ENCODE measurements at regions not wholly inside any gene's neighbourhood (a gene's known extent, or its start where the extent isn't known, plus 50 kb on each side); places are given as distances from the start of the nearest gene placed in this dataset.

DNA sequence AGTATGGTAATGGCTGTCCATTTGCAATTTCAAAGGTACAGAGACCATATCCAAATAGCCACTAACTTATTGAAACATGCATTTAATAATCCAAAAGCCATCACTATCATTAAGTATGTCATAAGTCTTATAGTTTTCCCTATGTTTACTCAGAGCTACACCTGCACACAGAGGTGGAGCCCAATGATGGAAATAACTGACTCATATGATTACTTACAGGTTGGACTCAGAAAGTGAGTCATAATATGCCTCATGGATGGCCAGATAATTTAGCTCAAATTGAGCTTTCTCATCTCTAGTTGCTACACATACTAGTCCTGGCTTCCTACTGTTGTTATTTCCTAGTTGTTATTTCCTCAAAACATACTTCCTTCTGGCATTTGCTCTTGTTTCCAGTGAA is 104.4 kb upstream of the KHDRBS2 start:
- H2AK5ac ChIP-seq (ENCODE audit: low read length, severe bottlenecking) = no peak overlapping the region
- H3K4ac ChIP-seq (ENCODE audit: low read depth in 1 of 2, low read length in 2 of 2) = no peak overlapping the region
- H3K4me2 ChIP-seq (ENCODE audit: low read length, poor library complexity, severe bottlenecking) = no peak overlapping the region
- H2BK15ac ChIP-seq (ENCODE audit: low read depth, poor library complexity, severe bottlenecking) = no peak overlapping the region
- H2BK5ac ChIP-seq (ENCODE audit: low read depth, low read length, poor library complexity, severe bottlenecking) = no peak overlapping the region
- H3K79me1 ChIP-seq (replicated peaks; ENCODE audit: low read length, poor library complexity, severe bottlenecking) = no peaks in the 10 kb centered on the region
- peaks cover 4% of the 10 kb centered on the region for H3K9me3 ChIP-seq (ENCODE audit: control insufficient read depth, low read length)
- H3K27ac ChIP-seq (ENCODE audit: low read length, poor library complexity, severe bottlenecking) = no peak overlapping the region
- no peak for DNase-seq
- H3K4me1 ChIP-seq (ENCODE audit: control insufficient read depth, insufficient read depth, low read depth, low read length) = no peaks in the 10 kb centered on the region
- no peaks in the 10 kb centered on the region for H3K36me3 ChIP-seq (ENCODE audit: control insufficient read depth in 1 of 2, insufficient read depth in 2 of 2, low read depth in 1 of 2, low read length in 2 of 2)
- no peak overlapping the region for H3K23ac ChIP-seq (ENCODE audit: low read length in 2 of 2)
- H3K18ac ChIP-seq (ENCODE audit: low read depth in 1 of 2, low read length in 2 of 2) = no peak overlapping the region
- H4K91ac ChIP-seq (ENCODE audit: low read length) = no peak overlapping the region
- H3K4me3 ChIP-seq (ENCODE audit: insufficient read depth in 1 of 2, low read depth in 1 of 2, low read length in 2 of 2) = no peak overlapping the region
- no peak overlapping the region for H2BK120ac ChIP-seq (ENCODE audit: low read depth, low read length)
- no peak overlapping the region for H2AFZ ChIP-seq (ENCODE audit: low read depth, low read length)
- H4K8ac ChIP-seq (ENCODE audit: low read length) = no peak overlapping the region
- H2BK12ac ChIP-seq (ENCODE audit: low read length in 2 of 2) = no peak overlapping the region
- no peak overlapping the region for H3K14ac ChIP-seq (ENCODE audit: low read length in 2 of 2)
- H3K9ac ChIP-seq (ENCODE audit: low read length) = no peak overlapping the region
- no peaks in the 10 kb centered on the region for H3K27me3 ChIP-seq (ENCODE audit: control insufficient read depth in 1 of 2, insufficient read depth in 1 of 2, low read length in 2 of 2)

DNA sequence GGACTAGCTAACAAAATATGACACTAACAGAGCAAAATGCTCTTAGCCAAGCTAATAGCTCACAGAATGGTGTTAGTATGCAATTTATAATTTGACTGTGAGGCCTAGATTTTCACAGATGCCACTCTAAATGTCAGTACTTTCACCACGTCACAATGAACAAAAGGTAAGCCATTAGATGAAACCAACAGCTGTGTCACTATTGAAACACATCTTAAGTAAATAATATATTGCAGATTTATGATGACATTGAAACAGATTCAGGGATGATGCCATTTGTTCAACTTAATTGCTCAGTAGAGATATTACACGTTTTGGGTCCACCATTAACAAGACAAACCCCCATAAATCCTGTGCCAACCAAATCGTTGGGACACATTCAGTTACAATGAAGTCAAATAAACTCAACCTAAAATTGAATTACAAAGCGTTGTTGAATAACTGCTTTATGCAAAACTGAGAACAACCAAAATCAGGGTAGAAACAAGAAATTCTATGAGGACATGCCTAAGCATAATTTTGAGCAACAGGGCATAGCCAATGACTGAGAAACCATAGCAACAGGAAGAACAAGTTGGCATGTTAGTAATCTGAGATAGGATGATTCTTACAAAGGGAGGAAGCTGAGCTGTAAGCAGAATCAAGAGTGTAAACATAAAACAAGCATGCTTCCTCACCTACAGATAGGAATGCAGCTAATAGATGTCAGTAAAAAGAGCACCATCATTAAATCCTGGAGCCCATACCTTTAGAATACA is 85.6 kb upstream of the KHDRBS2 start:
- no peak overlapping the region for H2AFZ ChIP-seq (ENCODE audit: low read depth, low read length)
- H3K23ac ChIP-seq (ENCODE audit: low read length in 2 of 2) = no peak overlapping the region
- H3K14ac ChIP-seq (ENCODE audit: low read length in 2 of 2) = no peak overlapping the region
- H4K8ac ChIP-seq (ENCODE audit: low read length) = no peak overlapping the region
- 46% methylated on average over 3 of the region's 4 CpGs for WGBS
- H4K91ac ChIP-seq (ENCODE audit: low read length) = no peak overlapping the region
- H3K4ac ChIP-seq (ENCODE audit: low read depth in 1 of 2, low read length in 2 of 2) = no peak overlapping the region
- no peaks in the 10 kb centered on the region for H3K4me1 ChIP-seq (ENCODE audit: control insufficient read depth, insufficient read depth, low read depth, low read length)
- H3K36me3 ChIP-seq (ENCODE audit: control insufficient read depth in 1 of 2, insufficient read depth in 2 of 2, low read depth in 1 of 2, low read length in 2 of 2) = no peaks in the 10 kb centered on the region
- H2BK12ac ChIP-seq (ENCODE audit: low read length in 2 of 2) = no peak overlapping the region
- no peak for DNase-seq
- peaks cover 4% of the 10 kb centered on the region for H3K9me3 ChIP-seq (ENCODE audit: control insufficient read depth, low read length)
- H3K79me1 ChIP-seq (replicated peaks; ENCODE audit: low read length, poor library complexity, severe bottlenecking) = no peaks in the 10 kb centered on the region
- H2BK15ac ChIP-seq (ENCODE audit: low read depth, poor library complexity, severe bottlenecking) = no peak overlapping the region
- H3K9ac ChIP-seq (ENCODE audit: low read length) = no peak overlapping the region
- H3K4me2 ChIP-seq (ENCODE audit: low read length, poor library complexity, severe bottlenecking) = no peak overlapping the region
- H3K27ac ChIP-seq (ENCODE audit: low read length, poor library complexity, severe bottlenecking) = no peak overlapping the region
- H3K18ac ChIP-seq (ENCODE audit: low read depth in 1 of 2, low read length in 2 of 2) = no peak overlapping the region
- no peak overlapping the region for H3K4me3 ChIP-seq (ENCODE audit: insufficient read depth in 1 of 2, low read depth in 1 of 2, low read length in 2 of 2)
- no peak overlapping the region for H2AK5ac ChIP-seq (ENCODE audit: low read length, severe bottlenecking)
- H2BK5ac ChIP-seq (ENCODE audit: low read depth, low read length, poor library complexity, severe bottlenecking) = no peak overlapping the region
- no peak overlapping the region for H2BK120ac ChIP-seq (ENCODE audit: low read depth, low read length)
- H3K27me3 ChIP-seq (ENCODE audit: control insufficient read depth in 1 of 2, insufficient read depth in 1 of 2, low read length in 2 of 2) = no peaks in the 10 kb centered on the region

DNA sequence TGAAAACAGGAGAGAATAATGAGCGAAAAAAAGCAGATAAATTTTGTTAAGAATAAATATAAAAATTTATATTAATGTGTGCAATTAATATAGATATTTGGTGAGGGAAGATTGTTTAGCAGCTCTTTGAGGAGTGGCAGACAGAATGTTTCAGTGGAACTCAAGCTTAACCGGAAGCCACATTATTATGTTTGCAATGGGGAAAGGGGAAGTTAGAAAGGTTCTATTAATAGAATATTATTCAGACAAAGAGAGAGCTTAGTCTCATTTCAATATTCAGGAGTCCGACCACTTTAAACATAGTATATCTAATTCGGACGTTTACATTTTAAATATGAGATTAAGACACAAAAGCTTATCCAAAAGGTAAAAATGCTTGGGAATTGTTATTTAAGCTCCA is 81.6 kb upstream of the KHDRBS2 start:
- Histone ChIP-seq H3K27ac (ENCODE audit: low read length, poor library complexity, severe bottlenecking) (no peak overlapping the region), H3K23ac (ENCODE audit: low read length in 2 of 2) (no peak overlapping the region), H3K14ac (ENCODE audit: low read length in 2 of 2) (no peak overlapping the region), H3K18ac (ENCODE audit: low read depth in 1 of 2, low read length in 2 of 2) (no peak overlapping the region), H3K79me1 (replicated peaks; ENCODE audit: low read length, poor library complexity, severe bottlenecking) (no peaks in the 10 kb centered on the region), H3K27me3 (ENCODE audit: control insufficient read depth in 1 of 2, insufficient read depth in 1 of 2, low read length in 2 of 2) (no peaks in the 10 kb centered on the region), H4K8ac (ENCODE audit: low read length) (no peak overlapping the region), H2BK15ac (ENCODE audit: low read depth, poor library complexity, severe bottlenecking) (no peak overlapping the region), H2BK12ac (ENCODE audit: low read length in 2 of 2) (no peak overlapping the region), H2AFZ (ENCODE audit: low read depth, low read length) (no peak overlapping the region), H3K4ac (ENCODE audit: low read depth in 1 of 2, low read length in 2 of 2) (no peak overlapping the region), H3K4me1 (ENCODE audit: control insufficient read depth, insufficient read depth, low read depth, low read length) (no peaks in the 10 kb centered on the region), H4K91ac (ENCODE audit: low read length) (no peak overlapping the region), H2BK120ac (ENCODE audit: low read depth, low read length) (no peak overlapping the region), H3K4me2 (ENCODE audit: low read length, poor library complexity, severe bottlenecking) (no peak overlapping the region), H3K9me3 (ENCODE audit: control insufficient read depth, low read length) (no peaks in the 10 kb centered on the region), H3K36me3 (ENCODE audit: control insufficient read depth in 1 of 2, insufficient read depth in 2 of 2, low read depth in 1 of 2, low read length in 2 of 2) (no peaks in the 10 kb centered on the region), H2BK5ac (ENCODE audit: low read depth, low read length, poor library complexity, severe bottlenecking) (no peak overlapping the region), H2AK5ac (ENCODE audit: low read length, severe bottlenecking) (no peak overlapping the region), H3K9ac (ENCODE audit: low read length) (no peak overlapping the region), H3K4me3 (ENCODE audit: insufficient read depth in 1 of 2, low read depth in 1 of 2, low read length in 2 of 2) (no peak overlapping the region)
- DNase-seq = no peak
- 90% methylated on average over 2 of the region's 5 CpGs for WGBS

GRCh38 chr6:62362097-62362496 is 76.1 kb upstream of the KHDRBS2 start:
- no peak overlapping the region for H3K4ac ChIP-seq (ENCODE audit: low read depth in 1 of 2, low read length in 2 of 2)
- H4K8ac ChIP-seq (ENCODE audit: low read length) = no peak overlapping the region
- no peak overlapping the region for H3K4me3 ChIP-seq (ENCODE audit: insufficient read depth in 1 of 2, low read depth in 1 of 2, low read length in 2 of 2)
- H3K14ac ChIP-seq (ENCODE audit: low read length in 2 of 2) = no peak overlapping the region
- H2AFZ ChIP-seq (ENCODE audit: low read depth, low read length) = no peak overlapping the region
- no peak for DNase-seq
- no peak overlapping the region for H3K23ac ChIP-seq (ENCODE audit: low read length in 2 of 2)
- peaks cover 5% of the 10 kb centered on the region for H3K9me3 ChIP-seq (ENCODE audit: control insufficient read depth, low read length)
- H2BK5ac ChIP-seq (ENCODE audit: low read depth, low read length, poor library complexity, severe bottlenecking) = no peak overlapping the region
- H2AK5ac ChIP-seq (ENCODE audit: low read length, severe bottlenecking) = no peak overlapping the region
- H2BK120ac ChIP-seq (ENCODE audit: low read depth, low read length) = no peak overlapping the region
- H3K18ac ChIP-seq (ENCODE audit: low read depth in 1 of 2, low read length in 2 of 2) = no peak overlapping the region
- no peaks in the 10 kb centered on the region for H3K79me1 ChIP-seq (replicated peaks; ENCODE audit: low read length, poor library complexity, severe bottlenecking)
- no peak overlapping the region for H4K91ac ChIP-seq (ENCODE audit: low read length)
- no peak overlapping the region for H3K27ac ChIP-seq (ENCODE audit: low read length, poor library complexity, severe bottlenecking)
- H3K4me2 ChIP-seq (ENCODE audit: low read length, poor library complexity, severe bottlenecking) = no peak overlapping the region
- WGBS = 92% methylated on average over 1 of the region's 1 CpG
- H3K27me3 ChIP-seq (ENCODE audit: control insufficient read depth in 1 of 2, insufficient read depth in 1 of 2, low read length in 2 of 2) = no peaks in the 10 kb centered on the region
- H3K36me3 ChIP-seq (ENCODE audit: control insufficient read depth in 1 of 2, insufficient read depth in 2 of 2, low read depth in 1 of 2, low read length in 2 of 2) = no peaks in the 10 kb centered on the region
- H2BK15ac ChIP-seq (ENCODE audit: low read depth, poor library complexity, severe bottlenecking) = no peak overlapping the region
- H3K4me1 ChIP-seq (ENCODE audit: control insufficient read depth, insufficient read depth, low read depth, low read length) = no peaks in the 10 kb centered on the region
- no peak overlapping the region for H3K9ac ChIP-seq (ENCODE audit: low read length)
- H2BK12ac ChIP-seq (ENCODE audit: low read length in 2 of 2) = no peak overlapping the region
